Caco-2 (cell line): ENCODE measurements at regions not wholly inside any gene's neighbourhood (a gene's known extent, or its start where the extent isn't known, plus 50 kb on each side); places are given as distances from the start of the nearest gene placed in this dataset.
A peak's percentile ranks its signal among the peaks of the same experiment; 100 is the strongest.

ENCODE experiments used
- BruUV-seq: library from RNA; stranded (reverse); fragments of 400-500 nt; replicated peaks from 2 replicates; lab custom pipeline; 2021; lab: Mats Ljungman, UMichigan
- CTCF ChIA-PET: fragments of 300-600 bp; sonication (Branson Sonifier 250); formaldehyde crosslinking; loops from one replicate; lab custom pipeline; 2022; ENCODE audit warnings: antibody characterized with exemption; lab: Charles Lee
- POLR2A ChIA-PET: fragments of 300-600 bp; sonication (Branson Sonifier 250); formaldehyde crosslinking; loops from one replicate; lab custom pipeline; 2022; ENCODE audit warnings: antibody characterized with exemption; lab: Charles Lee
- DNase-seq, 2 experiments: peaks; one replicate each; pipeline versions ENCODE4 v3.0.0 to v3.0.0-alpha.2; 2020 to 2022
- H3K27me3 ChIP-seq: replicated peaks from 2 replicates; pipeline ENCODE4 v1.6.0; 2011; ENCODE audit warnings: low read length; ENCODE audit not compliant: control insufficient read depth, insufficient read depth
- H3K36me3 ChIP-seq: 2 replicates; pipeline ENCODE4 v1.5.1; 2011; ENCODE audit warnings: low read length; ENCODE audit not compliant: control insufficient read depth, insufficient read depth
- H3K4me1 ChIP-seq: fragments of 250-450 bp; sonication (Bioruptor Pico); 2 replicates; pipeline ENCODE4 v1.5.1; 2020; ENCODE audit warnings: mild to moderate bottlenecking
- H3K4me3 ChIP-seq: 2 replicates; pipeline ENCODE4 v1.5.1; 2011; ENCODE audit warnings: low read depth, mild to moderate bottlenecking, control low read depth, low read length
- H3K9me3 ChIP-seq: fragments of 250-450 bp; sonication (Bioruptor Pico); 2 replicates; pipeline ENCODE4 v1.5.1; 2020; ENCODE audit warnings: mild to moderate bottlenecking, moderate library complexity
- H3K27ac Mint-ChIP-seq: one replicate; pipeline ENCODE4 v1.8.0; 2022; ENCODE audit warnings: mixed read lengths; ENCODE audit not compliant: unreplicated experiment
- H3K27me3 Mint-ChIP-seq: one replicate; pipeline ENCODE4 v1.8.0; 2022; ENCODE audit warnings: mixed read lengths; ENCODE audit not compliant: insufficient read depth, unreplicated experiment
- H3K36me3 Mint-ChIP-seq: one replicate; pipeline ENCODE4 v1.8.0; 2022; ENCODE audit warnings: mild to moderate bottlenecking, mixed read lengths; ENCODE audit not compliant: insufficient read depth, unreplicated experiment
- H3K4me1 Mint-ChIP-seq: one replicate; pipeline ENCODE4 v1.8.0; 2022; ENCODE audit warnings: low read depth, mixed read lengths; ENCODE audit not compliant: unreplicated experiment
- H3K4me3 Mint-ChIP-seq: one replicate; pipeline ENCODE4 v1.8.0; 2022; ENCODE audit warnings: mild to moderate bottlenecking, moderate library complexity, mixed read lengths; ENCODE audit not compliant: unreplicated experiment
- H3K9me3 Mint-ChIP-seq: one replicate; pipeline ENCODE4 v1.8.0; 2022; ENCODE audit warnings: mixed read lengths; ENCODE audit not compliant: unreplicated experiment
- intact Hi-C: fragments of 100-400 bp; cut with micrococcal nuclease; formaldehyde crosslinking; loops from one replicate; pipeline ENCODE4 v1.10.0; 2022; ENCODE audit not compliant: unreplicated experiment
- TF ChIP-seq, protein P1 (sequence below), 2 experiments: fragments of 200-600 bp in 1 of 2; IDR thresholded peaks; 1 replicate in 1 of 2; 2 replicates in 1 of 2; pipeline versions ENCODE4 v1.5.1 to v1.8.0; 2011 to 2022; ENCODE audit warnings: antibody characterized with exemption in 1 of 2, control low read depth in 1 of 2, inconsistent platforms in 1 of 2, low read depth in 1 of 2, low read length in 1 of 2, mild to moderate bottlenecking in 1 of 2, moderate library complexity in 1 of 2; ENCODE audit not compliant: insufficient read depth in 1 of 2, severe bottlenecking in 1 of 2, unreplicated experiment in 1 of 2

DNA sequence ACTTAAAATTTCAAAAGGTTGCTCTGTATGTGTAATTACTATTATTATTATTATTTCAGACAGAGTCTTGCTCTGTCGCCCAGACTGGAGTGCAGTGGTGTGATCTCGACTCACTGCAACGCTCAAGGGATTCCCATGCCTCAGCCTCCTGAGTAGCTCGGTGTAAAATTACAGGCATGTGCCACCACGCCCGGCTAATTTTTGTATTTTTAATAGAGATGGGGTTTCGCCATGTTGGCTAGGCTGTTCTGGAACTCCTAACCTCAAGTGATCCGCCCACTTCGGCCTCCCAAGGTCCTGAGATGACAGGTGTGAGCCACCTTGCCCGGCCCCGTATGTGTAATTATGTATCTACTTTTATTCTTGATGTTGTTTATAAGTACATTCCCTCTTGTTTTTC lies 65.3 kb upstream of the ZNF217 start:
- intact Hi-C loops, result no loop called here
- CTCF ChIA-PET, result no interaction called here
- H3K4me3 ChIP-seq, result no peak overlapping the region
- POLR2A ChIA-PET, result no interaction called here
- peak in 1 of 2 experiments; percentile 32 for DNase-seq
- Mint-ChIP-seq H3K36me3 (no peaks in the 10 kb centered on the region), H3K4me1 (peaks cover 51% of the 10 kb centered on the region), H3K9me3 (no peaks in the 10 kb centered on the region), H3K27ac (no peak overlapping the region), H3K27me3 (no peaks in the 10 kb centered on the region), H3K4me3 (no peak overlapping the region)
- TF ChIP-seq, protein P1, sequence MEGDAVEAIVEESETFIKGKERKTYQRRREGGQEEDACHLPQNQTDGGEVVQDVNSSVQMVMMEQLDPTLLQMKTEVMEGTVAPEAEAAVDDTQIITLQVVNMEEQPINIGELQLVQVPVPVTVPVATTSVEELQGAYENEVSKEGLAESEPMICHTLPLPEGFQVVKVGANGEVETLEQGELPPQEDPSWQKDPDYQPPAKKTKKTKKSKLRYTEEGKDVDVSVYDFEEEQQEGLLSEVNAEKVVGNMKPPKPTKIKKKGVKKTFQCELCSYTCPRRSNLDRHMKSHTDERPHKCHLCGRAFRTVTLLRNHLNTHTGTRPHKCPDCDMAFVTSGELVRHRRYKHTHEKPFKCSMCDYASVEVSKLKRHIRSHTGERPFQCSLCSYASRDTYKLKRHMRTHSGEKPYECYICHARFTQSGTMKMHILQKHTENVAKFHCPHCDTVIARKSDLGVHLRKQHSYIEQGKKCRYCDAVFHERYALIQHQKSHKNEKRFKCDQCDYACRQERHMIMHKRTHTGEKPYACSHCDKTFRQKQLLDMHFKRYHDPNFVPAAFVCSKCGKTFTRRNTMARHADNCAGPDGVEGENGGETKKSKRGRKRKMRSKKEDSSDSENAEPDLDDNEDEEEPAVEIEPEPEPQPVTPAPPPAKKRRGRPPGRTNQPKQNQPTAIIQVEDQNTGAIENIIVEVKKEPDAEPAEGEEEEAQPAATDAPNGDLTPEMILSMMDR (IDR thresholded peaks at IDR 0.05; ENCODE audit: insufficient read depth in 1 of 2, low read depth in 1 of 2, low read length in 1 of 2, severe bottlenecking in 1 of 2, unreplicated experiment in 1 of 2), result no peak
- no peaks in the 10 kb centered on the region for H3K9me3 ChIP-seq
- BruUV-seq, result no TSS peak
- no peaks in the 10 kb centered on the region for H3K36me3 ChIP-seq
- H3K27me3 ChIP-seq, result no peaks in the 10 kb centered on the region
- H3K4me1 ChIP-seq, result peaks cover 33% of the 10 kb centered on the region

DNA sequence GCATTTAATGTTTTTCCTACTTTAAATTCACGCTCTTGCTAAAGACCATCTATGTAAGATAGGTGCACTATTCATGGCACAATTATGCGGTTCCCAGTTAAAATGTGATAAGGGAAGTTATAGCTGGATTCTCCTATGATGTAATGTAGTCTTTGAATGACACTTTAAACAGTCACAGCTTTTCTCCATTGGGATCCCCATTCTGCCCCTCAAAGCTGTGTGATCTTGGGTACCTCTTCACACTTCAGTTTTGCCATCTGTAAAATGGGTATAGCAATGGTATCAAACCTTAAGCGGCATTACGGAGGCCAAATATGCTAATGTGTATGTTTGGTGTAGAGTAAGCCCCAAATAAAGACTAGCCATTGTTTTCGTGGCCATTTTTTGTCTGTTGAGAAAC lies 64.7 kb upstream of the ZNF217 start:
- H3K4me3 ChIP-seq, result no peak overlapping the region
- H3K27me3 Mint-ChIP-seq, result no peaks in the 10 kb centered on the region
- no peak overlapping the region for H3K4me3 Mint-ChIP-seq
- no peak for DNase-seq
- ChIA-PET CTCF (interaction anchor here (0.7 to 1.0 kb wide), 2 partner anchors 20 to 78 kb away, joined by 3 read pairs; no protein-coding TSS in a partner anchor), POLR2A (interaction anchor here (0.6 kb wide), 1 partner anchor 75 kb away, joined by 7 read pairs; no protein-coding TSS in a partner anchor)
- peaks cover 53% of the 10 kb centered on the region for H3K4me1 Mint-ChIP-seq
- no peaks in the 10 kb centered on the region for H3K27me3 ChIP-seq
- no peaks in the 10 kb centered on the region for H3K36me3 ChIP-seq
- no peak overlapping the region for H3K27ac Mint-ChIP-seq
- BruUV-seq, result no TSS peak
- TF ChIP-seq, protein P1 (IDR thresholded peaks at IDR 0.05; ENCODE audit: insufficient read depth in 1 of 2, low read depth in 1 of 2, low read length in 1 of 2, severe bottlenecking in 1 of 2, unreplicated experiment in 1 of 2), result no peak
- no peaks in the 10 kb centered on the region for H3K36me3 Mint-ChIP-seq
- H3K9me3 ChIP-seq, result no peaks in the 10 kb centered on the region
- H3K9me3 Mint-ChIP-seq, result no peaks in the 10 kb centered on the region
- intact Hi-C loops, result no loop called here
- peaks cover 37% of the 10 kb centered on the region for H3K4me1 ChIP-seq

DNA sequence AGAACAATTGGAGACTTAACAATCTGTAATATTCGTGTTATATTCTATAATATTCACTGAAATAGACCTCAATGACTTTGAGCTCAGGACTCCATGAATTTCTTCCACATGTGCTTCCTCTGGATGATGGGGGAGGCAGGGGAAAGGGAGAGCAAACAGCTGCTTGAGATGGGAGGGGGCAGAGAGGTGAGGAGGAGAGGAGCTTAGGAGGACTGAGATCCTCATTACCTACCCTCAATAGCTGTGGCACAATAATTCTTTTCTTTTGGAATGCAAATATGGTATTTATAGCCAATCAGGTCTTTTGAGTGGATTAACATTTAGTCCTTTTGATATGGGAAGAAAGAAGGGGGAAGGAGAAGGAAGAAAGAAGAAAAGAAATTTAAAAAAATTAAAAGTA lies 64.1 kb upstream of the ZNF217 start:
- Mint-ChIP-seq H3K27me3 (no peaks in the 10 kb centered on the region), H3K9me3 (no peaks in the 10 kb centered on the region), H3K4me1 (peaks cover 58% of the 10 kb centered on the region), H3K27ac (peak overlapping the region; percentile 2), H3K4me3 (no peak overlapping the region), H3K36me3 (no peaks in the 10 kb centered on the region)
- H3K4me1 ChIP-seq, result peaks cover 43% of the 10 kb centered on the region
- TF ChIP-seq, protein P1 (IDR thresholded peaks at IDR 0.05; ENCODE audit: insufficient read depth in 1 of 2, low read depth in 1 of 2, low read length in 1 of 2, severe bottlenecking in 1 of 2, unreplicated experiment in 1 of 2), result no peak
- no peak overlapping the region for H3K4me3 ChIP-seq
- DNase-seq, result peak in 1 of 2 experiments; percentile 37
- H3K36me3 ChIP-seq, result no peaks in the 10 kb centered on the region
- H3K27me3 ChIP-seq, result no peaks in the 10 kb centered on the region
- no peaks in the 10 kb centered on the region for H3K9me3 ChIP-seq
- ChIA-PET CTCF (interaction anchor here (0.7 to 1.0 kb wide), 2 partner anchors 20 to 79 kb away, joined by 3 read pairs; no protein-coding TSS in a partner anchor), POLR2A (interaction anchor here (0.6 kb wide), 1 partner anchor 75 kb away, joined by 7 read pairs; no protein-coding TSS in a partner anchor)
- no TSS peak for BruUV-seq
- intact Hi-C loops, result no loop called here
